ENCODE measurements at regions not wholly inside any gene's neighbourhood (a gene's known extent, or its start where the extent isn't known, plus 50 kb on each side); places are given as distances from the start of the nearest gene placed in this dataset.
"Not testable (repeated sequence)": the region's sequence is repeated elsewhere in the genome, so short reads cannot be mapped to it uniquely, and the experiment has no call there.

GRCh38 chr6:126202707-126203106 is 137.2 kb upstream of the CENPW start:
- no peak for DNase-seq (ENCODE audit: low read depth in 4 of 4, low spot score in 1 of 4)

GRCh38 chr6:126204126-126204525 is 135.8 kb upstream of the CENPW start:
- no peak for DNase-seq (ENCODE audit: low read depth in 4 of 4, low spot score in 1 of 4)

DNA sequence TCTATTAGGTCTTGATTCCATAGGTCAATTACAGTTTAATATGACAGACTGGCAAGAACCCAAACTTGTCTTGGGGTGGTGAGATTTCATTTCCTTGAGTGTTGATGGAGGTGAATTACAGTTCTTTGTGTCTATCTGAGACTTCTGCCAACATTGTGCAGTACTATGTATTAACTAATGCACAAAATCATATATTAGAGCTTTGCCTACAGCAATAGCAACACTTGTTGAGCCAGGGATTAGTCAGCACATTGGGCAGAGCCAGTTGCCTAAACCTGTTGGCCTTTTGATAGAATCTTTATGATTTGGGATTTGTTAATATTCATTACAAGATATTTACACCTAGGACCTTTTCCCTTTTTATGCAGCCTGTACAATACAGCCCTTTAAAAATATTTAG is 135.3 kb upstream of the CENPW start:
- no peak for DNase-seq (ENCODE audit: low read depth in 4 of 4, low spot score in 1 of 4)

GRCh38 chr6:126206504-126207246 is 133.2 kb upstream of the CENPW start:
- DNase-seq (ENCODE audit: low read depth in 4 of 4, low spot score in 1 of 4) = no peak

DNA sequence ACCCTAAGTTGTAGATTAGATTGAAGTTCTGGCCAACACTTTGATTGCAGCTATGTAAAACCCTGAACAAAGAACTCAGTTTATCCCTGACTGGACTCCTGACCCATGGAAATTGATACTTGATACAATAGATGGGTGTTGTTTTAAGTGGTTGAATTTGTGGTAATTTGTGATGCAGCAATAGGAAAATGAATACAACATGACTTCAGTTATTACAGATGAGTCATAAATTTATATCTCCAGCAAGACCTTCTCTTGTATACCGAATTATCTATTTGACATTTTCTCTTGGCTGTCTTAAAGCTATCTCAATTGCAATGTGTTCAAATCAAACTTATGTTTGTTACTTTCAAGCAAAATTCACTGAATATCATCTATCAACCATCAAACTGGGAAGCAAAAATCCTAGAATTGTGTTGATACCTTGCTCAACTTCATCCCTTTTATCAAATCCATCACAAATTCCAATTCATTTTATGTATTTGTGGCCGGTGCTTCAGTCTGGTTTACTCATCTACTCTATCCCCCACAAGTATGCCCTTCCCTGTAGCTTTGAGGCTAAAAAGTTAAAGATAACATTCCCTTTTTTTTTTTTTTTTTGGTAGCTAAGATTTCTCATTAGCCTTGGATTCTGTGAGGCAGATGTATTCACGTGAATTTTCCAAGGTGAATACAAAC is 129.4 kb upstream of the CENPW start:
- no peak for DNase-seq (ENCODE audit: low read depth in 4 of 4, low spot score in 1 of 4)

GRCh38 chr6:126217497-126217896 is 122.4 kb upstream of the CENPW start:
- DNase-seq (ENCODE audit: low read depth in 4 of 4, low spot score in 1 of 4) = no peak

DNA sequence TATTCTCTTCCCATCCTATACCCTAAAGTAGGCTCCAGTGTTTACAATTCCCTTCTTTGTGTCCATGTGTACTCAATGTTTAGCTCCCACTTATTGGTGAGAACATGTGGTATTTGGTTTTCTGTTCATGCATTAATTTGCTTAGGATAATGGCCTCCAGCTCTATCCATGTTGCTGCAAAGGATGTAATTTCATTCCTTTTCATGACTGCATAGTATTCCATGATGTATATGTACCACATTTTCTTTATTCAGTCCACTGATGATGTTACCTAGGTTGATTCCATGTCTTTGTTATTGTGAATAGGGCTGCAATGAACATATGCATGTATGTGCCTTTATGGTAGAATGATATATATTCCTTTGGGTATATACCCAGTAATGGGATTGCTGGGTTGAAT is 119.0 kb upstream of the CENPW start:
- not testable (repeated sequence) for DNase-seq (ENCODE audit: low read depth in 4 of 4, low spot score in 1 of 4)

- DNase-seq (ENCODE audit: low read depth in 4 of 4, low spot score in 1 of 4) = no peak
Observed at GRCh38 chr6:126227833-126228702, 111.8 kb upstream of the CENPW start.

DNA sequence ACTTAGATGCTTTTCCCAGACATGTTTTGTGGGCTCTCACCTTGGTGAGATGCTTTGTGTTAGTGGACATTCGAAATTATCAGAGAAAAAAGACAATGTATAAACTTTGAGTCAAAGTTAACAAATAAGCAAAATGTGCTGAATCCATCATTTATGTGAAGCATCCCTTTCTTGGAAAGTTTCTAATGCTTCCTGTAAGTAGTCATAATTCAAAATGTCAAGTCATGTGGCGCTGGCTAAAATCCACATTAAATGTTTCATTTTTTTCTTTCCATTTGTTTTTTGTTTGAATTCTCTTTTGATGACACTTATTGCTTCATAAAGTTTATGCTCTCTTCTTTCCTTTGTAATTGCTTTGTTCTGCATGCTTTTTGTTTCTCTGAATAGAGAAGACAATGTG is 107.2 kb upstream of the CENPW start:
- DNase-seq (ENCODE audit: low read depth in 4 of 4, low spot score in 1 of 4) = no peak

GRCh38 chr6:126233192-126233591 is 106.7 kb upstream of the CENPW start:
- DNase-seq (ENCODE audit: low read depth in 4 of 4, low spot score in 1 of 4) = no peak

DNA sequence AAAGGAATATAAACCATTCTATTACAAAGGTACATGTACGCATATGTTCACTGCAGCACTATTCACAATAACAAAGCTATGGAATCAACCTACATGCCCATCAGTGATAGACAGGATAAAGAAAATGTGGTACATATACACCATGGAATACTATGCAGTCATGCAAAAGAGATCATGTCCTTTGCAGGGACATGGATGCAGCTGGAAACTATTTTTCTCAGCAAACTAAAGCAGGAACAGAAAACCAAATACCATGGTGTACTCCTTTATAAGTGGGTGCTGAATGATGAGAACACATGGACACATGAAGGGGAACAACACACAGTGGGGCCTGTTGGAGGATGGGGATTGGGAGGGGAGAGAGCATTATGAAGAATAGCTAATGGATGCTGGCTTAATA is 104.6 kb upstream of the CENPW start:
- no peak for DNase-seq (ENCODE audit: low read depth in 4 of 4, low spot score in 1 of 4)

- DNase-seq (ENCODE audit: low read depth in 4 of 4, low spot score in 1 of 4) = no peak
Observed at GRCh38 chr6:126245077-126245476, 94.8 kb upstream of the CENPW start.

DNA sequence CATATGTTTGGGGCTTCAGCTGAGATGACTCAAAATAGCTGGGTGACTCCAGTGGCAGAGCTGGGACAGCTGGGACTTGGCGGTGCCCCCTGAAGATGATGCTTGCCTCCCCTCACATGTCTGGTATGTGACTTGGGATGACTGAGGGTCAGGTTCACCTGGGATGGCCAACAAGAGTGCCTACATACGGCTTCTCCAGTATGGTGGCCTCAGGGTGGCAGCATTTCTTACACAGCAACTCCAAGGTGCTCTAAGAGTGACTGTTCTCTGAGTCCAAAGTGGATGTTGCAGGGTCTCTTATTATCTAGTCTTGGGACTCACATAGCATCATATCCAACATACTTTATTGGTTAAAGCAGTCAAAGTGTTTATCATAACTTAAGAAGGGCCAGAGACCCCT is 87.8 kb upstream of the CENPW start:
- DNase-seq (ENCODE audit: low read depth in 4 of 4, low spot score in 1 of 4) = no peak

- DNase-seq (ENCODE audit: low read depth in 4 of 4, low spot score in 1 of 4) = no peak
Observed at GRCh38 chr6:126253431-126253830, 86.5 kb upstream of the CENPW start.

GRCh38 chr6:126258150-126258549 is 81.8 kb upstream of the CENPW start:
- no peak for DNase-seq (ENCODE audit: low read depth in 4 of 4, low spot score in 1 of 4)

DNA sequence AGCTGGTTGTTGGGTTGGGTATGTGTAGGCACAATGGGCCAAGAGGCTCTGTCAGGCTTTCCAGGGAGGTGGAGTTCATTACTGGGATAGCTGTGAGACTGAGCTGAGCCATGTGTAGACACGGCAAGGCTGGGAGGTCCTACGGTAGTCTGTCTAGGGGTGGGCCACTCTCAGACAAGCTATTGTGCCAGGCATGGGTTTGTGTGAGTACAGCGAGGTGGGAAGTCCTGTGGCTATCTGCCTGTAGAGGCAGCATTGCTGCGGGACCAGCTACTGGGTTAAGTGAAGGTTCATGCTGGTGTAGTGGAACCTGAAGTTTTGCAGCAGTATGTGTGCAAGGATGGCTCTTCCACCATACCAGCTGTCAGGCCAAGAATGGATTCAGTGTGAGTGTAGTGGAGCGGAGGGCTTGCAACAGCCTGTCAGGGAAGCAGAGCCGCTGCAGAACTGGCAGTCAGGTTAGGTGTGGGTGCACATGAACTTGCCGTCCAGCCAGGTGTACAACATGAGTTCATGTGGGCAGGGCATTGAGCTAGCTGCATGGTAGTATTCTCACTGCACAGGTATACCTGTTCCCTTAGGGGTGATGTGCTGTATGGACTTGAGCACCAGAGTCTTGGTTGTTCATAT is 78.0 kb upstream of the CENPW start:
- DNase-seq (ENCODE audit: low read depth in 4 of 4, low spot score in 1 of 4) = no peak

- DNase-seq (ENCODE audit: low read depth in 4 of 4, low spot score in 1 of 4) = no peak
Observed at GRCh38 chr6:126264265-126264664, 75.7 kb upstream of the CENPW start.

DNA sequence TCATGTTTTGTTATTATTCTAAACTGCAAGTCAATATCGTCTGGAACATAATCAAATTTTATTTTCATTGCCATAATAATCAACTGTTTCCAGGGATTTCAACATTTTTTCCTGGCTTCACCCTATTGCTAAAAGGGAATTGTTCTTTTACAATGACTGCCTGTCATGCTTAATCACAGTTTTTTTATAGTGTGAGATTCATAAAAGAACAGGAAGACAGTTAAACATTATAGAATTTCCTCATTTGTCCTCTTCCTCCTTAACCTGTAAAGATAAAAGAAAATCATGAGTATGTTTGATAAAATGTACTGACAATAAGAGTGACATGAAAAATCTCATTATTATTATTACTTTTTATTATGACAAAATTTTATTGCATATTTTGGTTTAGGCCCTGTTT is 73.3 kb upstream of the CENPW start:
- DNase-seq (ENCODE audit: low read depth in 4 of 4, low spot score in 1 of 4) = no peak

DNA sequence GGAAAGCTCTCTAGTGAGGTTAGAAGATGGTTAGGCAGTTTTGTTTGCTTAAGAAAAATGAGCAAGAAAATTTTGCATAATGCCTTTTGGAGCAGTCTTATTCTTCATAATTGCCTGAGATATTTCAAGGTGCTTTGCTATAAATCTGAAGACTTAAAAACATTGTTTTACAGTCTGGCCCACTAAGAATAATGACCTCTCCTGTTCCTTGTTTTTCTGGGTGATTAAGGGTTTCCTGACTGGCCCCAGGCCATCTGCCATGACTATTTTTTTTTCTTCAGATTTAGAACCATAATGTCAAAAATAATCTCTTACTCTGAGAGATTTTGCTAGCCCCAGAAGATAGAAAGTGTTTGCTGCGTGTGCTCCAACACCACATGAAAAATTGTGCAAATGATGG is 72.3 kb upstream of the CENPW start:
- no peak for DNase-seq (ENCODE audit: low read depth in 4 of 4, low spot score in 1 of 4)

- DNase-seq (ENCODE audit: low read depth in 4 of 4, low spot score in 1 of 4) = no peak
Observed at GRCh38 chr6:126268092-126268491, 71.8 kb upstream of the CENPW start.

DNA sequence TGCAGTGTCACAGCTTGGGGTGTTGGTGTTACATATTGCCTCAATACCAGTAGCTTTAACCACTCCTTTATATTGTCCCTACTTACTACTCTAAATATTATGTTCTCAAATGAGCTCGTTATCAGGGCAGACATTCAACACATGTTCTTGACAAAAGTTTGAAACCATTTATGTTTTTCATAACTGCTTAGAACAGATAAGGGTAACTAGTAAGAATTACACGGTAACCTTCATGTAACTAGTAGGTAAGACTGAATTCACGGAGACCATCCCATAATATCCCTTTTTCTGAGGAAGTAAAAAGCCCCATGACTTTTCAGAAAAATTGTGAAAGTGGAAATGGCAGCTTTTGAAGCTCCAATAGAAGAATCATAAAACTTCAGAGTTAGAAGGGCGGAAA is 59.6 kb upstream of the CENPW start:
- DNase-seq (ENCODE audit: low read depth in 4 of 4, low spot score in 1 of 4) = no peak

Measured in stimulated activated CD4-positive, alpha-beta T cell treated with anti-CD3 and anti-CD28 coated beads, Interleukin-1b, Interleukin-23, amount 100 ng/mL, for 24 hours (primary cell).